ENCODE measurements at regions not wholly inside any gene's neighbourhood (a gene's known extent, or its start where the extent isn't known, plus 50 kb on each side); places are given as distances from the start of the nearest gene placed in this dataset.

- H3K4me1 Mint-ChIP-seq (ENCODE audit: low read depth), result peaks cover 38% of the 10 kb centered on the region
- H3K27ac Mint-ChIP-seq, result no peak overlapping the region
- H3K36me3 Mint-ChIP-seq (ENCODE audit: low read depth), result no peaks in the 10 kb centered on the region
- H3K27me3 Mint-ChIP-seq (ENCODE audit: low read depth), result no peaks in the 10 kb centered on the region
- H3K4me3 Mint-ChIP-seq, result no peak overlapping the region
- no peak for DNase-seq
- CTCF ChIA-PET, result no interaction called here
- H3K9me3 Mint-ChIP-seq, result no peaks in the 10 kb centered on the region
- intact Hi-C loops (cut with micrococcal nuclease), result no loop called here
These were observed 91.8 kb upstream of the RFX8 start for GRCh38 chr2:101566632-101567228.

DNA sequence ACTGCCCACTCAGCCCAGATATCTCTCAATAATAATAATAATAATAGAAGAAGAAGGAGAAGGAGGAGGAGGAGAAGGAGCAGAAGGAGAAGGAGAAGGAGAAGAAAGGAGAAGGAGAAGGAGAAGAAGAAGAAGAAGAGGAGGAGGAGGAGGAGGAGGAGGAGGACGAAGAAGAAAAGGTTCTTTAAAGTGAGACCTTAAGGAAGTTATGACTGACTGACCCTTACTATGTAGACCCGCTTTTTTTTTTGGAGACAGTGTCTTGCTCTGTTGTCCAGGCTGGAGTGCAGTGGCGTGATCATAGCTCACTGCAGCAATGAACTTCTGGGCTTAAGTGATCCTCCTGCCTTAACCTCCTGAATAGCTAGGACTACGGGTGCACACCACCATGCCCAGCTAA, 88.9 kb upstream of the RFX8 start:
- Mint-ChIP-seq H3K4me3 (no peak overlapping the region), H3K36me3 (ENCODE audit: low read depth) (peaks cover 5% of the 10 kb centered on the region), H3K9me3 (peaks cover 6% of the 10 kb centered on the region), H3K27ac (no peak overlapping the region), H3K27me3 (ENCODE audit: low read depth) (no peaks in the 10 kb centered on the region), H3K4me1 (ENCODE audit: low read depth) (peaks cover 40% of the 10 kb centered on the region)
- DNase-seq, result no peak
- intact Hi-C loops (cut with micrococcal nuclease), result no loop called here
- CTCF ChIA-PET, result interaction anchor here (0.7 to 1.1 kb wide), 2 partner anchors 23 to 470 kb away, joined by 3 read pairs; no protein-coding TSS in a partner anchor

GRCh38 chr2:101560780-101561315, 85.9 kb upstream of the RFX8 start:
- CTCF ChIA-PET, result no interaction called here
- H3K4me3 Mint-ChIP-seq, result no peak overlapping the region
- intact Hi-C loops (cut with micrococcal nuclease), result no loop called here
- peaks cover 5% of the 10 kb centered on the region for H3K36me3 Mint-ChIP-seq (ENCODE audit: low read depth)
- no peak for DNase-seq
- peaks cover 34% of the 10 kb centered on the region for H3K4me1 Mint-ChIP-seq (ENCODE audit: low read depth)
- peak overlapping the region; percentile 51 for H3K27ac Mint-ChIP-seq
- H3K9me3 Mint-ChIP-seq, result peaks cover 6% of the 10 kb centered on the region
- H3K27me3 Mint-ChIP-seq (ENCODE audit: low read depth), result no peaks in the 10 kb centered on the region

DNA sequence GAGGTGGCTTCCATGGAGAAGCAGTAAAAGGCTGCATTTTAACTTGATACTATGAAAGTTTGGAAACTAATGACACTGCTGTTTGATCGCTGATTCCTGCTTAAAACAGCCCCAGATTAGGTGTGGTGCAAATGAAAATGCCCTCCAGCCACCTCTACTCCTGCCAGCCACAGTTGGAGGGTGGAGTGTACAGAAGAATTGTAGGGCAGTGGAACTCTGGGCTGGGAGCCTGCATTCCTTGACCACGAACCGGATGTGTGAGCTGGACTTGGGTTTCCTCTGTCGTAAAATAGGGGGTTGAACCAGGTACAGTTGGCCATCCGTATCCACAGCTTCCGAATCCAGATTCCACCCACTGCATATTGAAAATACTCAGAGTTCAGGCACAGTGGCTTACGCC, 84.6 kb upstream of the RFX8 start:
- intact Hi-C loops (cut with micrococcal nuclease), result no loop called here
- H3K36me3 Mint-ChIP-seq (ENCODE audit: low read depth), result peaks cover 5% of the 10 kb centered on the region
- CTCF ChIA-PET, result no interaction called here

DNA sequence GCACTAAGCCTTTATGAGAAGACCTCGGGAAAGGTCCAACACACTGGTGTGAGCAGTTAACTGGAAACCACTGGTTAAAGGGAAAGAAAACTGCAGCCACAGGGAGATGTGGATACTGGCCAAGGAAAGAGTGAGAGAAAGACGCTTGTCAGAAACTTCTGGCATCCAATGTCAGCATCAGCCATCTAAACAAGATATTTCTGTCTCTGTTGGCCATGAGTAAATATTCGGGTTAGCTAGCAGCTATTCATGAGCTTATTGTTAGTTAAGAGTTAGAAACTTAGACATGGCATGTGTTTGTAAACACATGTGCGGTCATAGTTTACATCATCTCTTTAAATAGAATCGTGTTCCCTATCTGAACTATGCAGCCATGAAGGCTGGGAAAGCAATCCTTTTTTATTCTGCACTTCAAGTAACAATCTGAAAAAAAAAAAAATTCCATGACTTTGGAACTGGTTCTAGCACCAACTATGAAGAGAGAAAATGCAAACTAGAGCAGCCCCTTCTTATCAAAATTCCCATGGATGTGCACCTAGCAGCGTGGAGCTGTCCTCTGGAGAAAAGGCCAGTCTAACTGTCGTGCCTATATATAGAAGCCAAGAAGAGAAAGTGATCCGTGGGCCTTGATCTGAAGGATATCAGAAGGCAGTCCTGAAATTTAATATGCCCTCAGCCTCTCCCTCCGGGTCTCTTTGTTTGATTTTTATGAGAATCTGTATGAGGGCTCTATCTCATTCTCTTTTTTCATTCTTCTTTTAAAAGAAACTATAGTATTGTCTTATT, 84.0 kb upstream of the RFX8 start:
- Mint-ChIP-seq H3K4me3 (no peak overlapping the region), H3K36me3 (ENCODE audit: low read depth) (peaks cover 5% of the 10 kb centered on the region), H3K27ac (no peak overlapping the region), H3K4me1 (ENCODE audit: low read depth) (peaks cover 30% of the 10 kb centered on the region), H3K27me3 (ENCODE audit: low read depth) (no peaks in the 10 kb centered on the region), H3K9me3 (peaks cover 6% of the 10 kb centered on the region)
- DNase-seq, result no peak
- CTCF ChIA-PET, result no interaction called here
- intact Hi-C loops (cut with micrococcal nuclease), result no loop called here

More for the DNA sequence above, 84.6 kb upstream of the RFX8 start:
- H3K9me3 Mint-ChIP-seq, result peaks cover 6% of the 10 kb centered on the region
- H3K27ac Mint-ChIP-seq, result no peak overlapping the region
- peaks cover 32% of the 10 kb centered on the region for H3K4me1 Mint-ChIP-seq (ENCODE audit: low read depth)
- DNase-seq, result no peak
- H3K4me3 Mint-ChIP-seq, result no peak overlapping the region
- H3K27me3 Mint-ChIP-seq (ENCODE audit: low read depth), result no peaks in the 10 kb centered on the region

DNA sequence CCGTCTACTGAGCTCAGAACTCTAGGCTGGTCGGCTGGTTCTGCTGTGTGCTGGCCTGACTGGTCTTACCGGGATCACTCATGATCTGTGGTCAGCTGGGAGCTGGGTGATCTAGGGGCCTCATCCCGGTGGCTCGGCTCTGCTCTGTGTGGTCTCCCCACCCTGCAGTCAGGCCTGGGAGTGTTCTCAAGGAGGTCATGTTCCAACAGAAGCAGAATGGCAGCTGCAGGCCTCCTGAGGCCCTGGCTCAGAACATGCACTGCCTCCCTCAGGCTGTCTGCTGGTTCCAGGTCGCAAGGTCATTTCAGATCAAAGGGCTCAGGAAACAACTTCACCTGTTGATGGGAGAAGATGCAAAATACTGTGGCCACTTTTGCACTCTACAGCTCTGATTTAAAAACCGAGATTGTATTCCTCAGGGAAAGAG, 81.1 kb upstream of the RFX8 start:
- Mint-ChIP-seq H3K27ac (no peak overlapping the region), H3K4me1 (ENCODE audit: low read depth) (peaks cover 22% of the 10 kb centered on the region), H3K36me3 (ENCODE audit: low read depth) (peaks cover 5% of the 10 kb centered on the region), H3K4me3 (no peak overlapping the region), H3K9me3 (peaks cover 6% of the 10 kb centered on the region), H3K27me3 (ENCODE audit: low read depth) (no peaks in the 10 kb centered on the region)
- intact Hi-C loops (cut with micrococcal nuclease), result no loop called here
- no peak for DNase-seq
- CTCF ChIA-PET, result no interaction called here

GRCh38 chr2:101551336-101551888, 76.5 kb upstream of the RFX8 start:
- H3K4me1 Mint-ChIP-seq (ENCODE audit: low read depth), result peaks cover 22% of the 10 kb centered on the region
- H3K27me3 Mint-ChIP-seq (ENCODE audit: low read depth), result no peaks in the 10 kb centered on the region
- no peaks in the 10 kb centered on the region for H3K36me3 Mint-ChIP-seq (ENCODE audit: low read depth)
- H3K4me3 Mint-ChIP-seq, result no peak overlapping the region
- no peaks in the 10 kb centered on the region for H3K9me3 Mint-ChIP-seq
- CTCF ChIA-PET, result no interaction called here
- intact Hi-C loops (cut with micrococcal nuclease), result no loop called here
- no peak for DNase-seq
- peak overlapping the region; percentile 29 for H3K27ac Mint-ChIP-seq

GRCh38 chr2:101550555-101550954, 75.6 kb upstream of the RFX8 start:
- intact Hi-C loops (cut with micrococcal nuclease), result no loop called here
- H3K27ac Mint-ChIP-seq, result no peak overlapping the region
- H3K4me3 Mint-ChIP-seq, result no peak overlapping the region
- CTCF ChIA-PET, result interaction anchor here (0.6 kb wide), 1 partner anchor 175 kb away, joined by 3 read pairs; no protein-coding TSS in a partner anchor
- no peaks in the 10 kb centered on the region for H3K27me3 Mint-ChIP-seq (ENCODE audit: low read depth)
- no peaks in the 10 kb centered on the region for H3K36me3 Mint-ChIP-seq (ENCODE audit: low read depth)
- no peak for DNase-seq
- H3K9me3 Mint-ChIP-seq, result no peaks in the 10 kb centered on the region
- H3K4me1 Mint-ChIP-seq (ENCODE audit: low read depth), result peaks cover 22% of the 10 kb centered on the region

- Mint-ChIP-seq H3K36me3 (ENCODE audit: low read depth) (no peaks in the 10 kb centered on the region), H3K4me3 (no peak overlapping the region), H3K9me3 (no peaks in the 10 kb centered on the region), H3K27ac (no peak overlapping the region), H3K4me1 (ENCODE audit: low read depth) (peaks cover 22% of the 10 kb centered on the region), H3K27me3 (ENCODE audit: low read depth) (no peaks in the 10 kb centered on the region)
- DNase-seq, result no peak
- CTCF ChIA-PET, result no interaction called here
- intact Hi-C loops (cut with micrococcal nuclease), result no loop called here
These were observed 74.5 kb upstream of the RFX8 start for GRCh38 chr2:101549371-101549770.

DNA sequence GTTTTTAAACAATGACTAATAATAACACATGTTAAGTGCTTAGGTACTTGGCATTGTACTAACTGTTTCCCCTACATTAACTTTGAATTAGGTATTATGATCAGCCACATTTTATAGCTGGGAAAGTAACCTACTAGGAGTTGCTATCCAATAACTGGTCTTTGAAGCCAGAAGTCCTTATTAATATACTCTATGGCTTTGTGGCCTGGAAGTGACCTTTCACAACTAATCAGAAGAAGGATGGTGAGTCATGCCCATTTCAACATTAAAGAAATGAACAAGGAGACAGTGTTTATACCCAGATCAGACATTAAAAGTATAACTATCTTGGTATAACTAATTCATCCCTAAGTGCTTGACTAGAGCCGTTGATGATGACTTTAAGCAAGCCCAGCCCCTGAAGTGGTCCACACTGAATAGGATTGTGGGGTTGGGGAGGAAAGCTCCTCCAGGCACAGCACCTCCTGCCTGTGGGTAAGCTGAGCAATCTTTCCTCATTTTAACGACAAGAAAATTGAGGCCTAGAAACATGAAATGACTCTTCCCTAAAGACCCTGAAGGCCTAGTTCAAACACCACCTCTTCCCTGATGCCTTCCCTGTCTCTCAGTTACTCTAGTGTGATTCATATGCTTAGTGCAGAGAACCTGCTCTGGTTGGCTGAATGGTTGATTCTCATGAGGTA, 71.6 kb upstream of the RFX8 start:
- Mint-ChIP-seq H3K4me3 (no peak overlapping the region), H3K4me1 (ENCODE audit: low read depth) (peaks cover 15% of the 10 kb centered on the region), H3K36me3 (ENCODE audit: low read depth) (no peaks in the 10 kb centered on the region), H3K27me3 (ENCODE audit: low read depth) (no peaks in the 10 kb centered on the region), H3K27ac (no peak overlapping the region), H3K9me3 (peaks cover 3% of the 10 kb centered on the region)
- intact Hi-C loops (cut with micrococcal nuclease), result no loop called here
- CTCF ChIA-PET, result interaction anchor here (0.6 kb wide), 1 partner anchor 194 kb away, joined by 3 read pairs; no protein-coding TSS in a partner anchor
- DNase-seq, result no peak

DNA sequence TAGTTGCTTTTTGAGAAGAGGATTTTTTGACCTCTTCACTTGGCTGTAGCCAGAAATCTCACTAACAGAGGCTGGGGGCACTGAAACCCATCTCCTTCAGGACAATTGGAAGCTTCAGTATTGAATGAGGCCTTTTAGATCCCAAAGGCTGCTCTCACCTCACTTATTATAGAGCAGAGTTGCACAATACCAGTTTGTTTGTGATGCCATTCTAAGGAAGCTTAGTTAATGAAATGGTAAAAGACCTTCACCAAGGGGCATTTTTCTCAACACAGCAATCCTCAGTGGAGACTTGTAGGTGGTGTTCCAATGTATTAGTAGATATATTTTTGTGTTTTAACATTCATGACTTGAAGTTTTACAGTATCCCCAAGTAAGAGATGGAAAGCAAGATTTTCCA, 71.0 kb upstream of the RFX8 start:
- H3K9me3 Mint-ChIP-seq, result peaks cover 3% of the 10 kb centered on the region
- no peak overlapping the region for H3K27ac Mint-ChIP-seq
- CTCF ChIA-PET, result no interaction called here
- no peak for DNase-seq
- H3K4me3 Mint-ChIP-seq, result no peak overlapping the region
- intact Hi-C loops (cut with micrococcal nuclease), result no loop called here
- H3K4me1 Mint-ChIP-seq (ENCODE audit: low read depth), result peaks cover 9% of the 10 kb centered on the region
- no peaks in the 10 kb centered on the region for H3K36me3 Mint-ChIP-seq (ENCODE audit: low read depth)
- no peaks in the 10 kb centered on the region for H3K27me3 Mint-ChIP-seq (ENCODE audit: low read depth)

- H3K9me3 Mint-ChIP-seq, result peaks cover 3% of the 10 kb centered on the region
These were observed 65.6 kb upstream of the RFX8 start for GRCh38 chr2:101540518-101540917.

More at GRCh38 chr2:101540518-101540917, 65.6 kb upstream of the RFX8 start:
- H3K4me1 Mint-ChIP-seq (ENCODE audit: low read depth), result no peaks in the 10 kb centered on the region
- H3K27me3 Mint-ChIP-seq (ENCODE audit: low read depth), result no peaks in the 10 kb centered on the region
- H3K27ac Mint-ChIP-seq, result no peak overlapping the region
- CTCF ChIA-PET, result no interaction called here
- no peaks in the 10 kb centered on the region for H3K36me3 Mint-ChIP-seq (ENCODE audit: low read depth)
- H3K4me3 Mint-ChIP-seq, result no peak overlapping the region
- DNase-seq, result no peak
- intact Hi-C loops (cut with micrococcal nuclease), result no loop called here
